ENCODE measurements at regions not wholly inside any gene's neighbourhood (a gene's known extent, or its start where the extent isn't known, plus 50 kb on each side); places are given as distances from the start of the nearest gene placed in this dataset.

DNA sequence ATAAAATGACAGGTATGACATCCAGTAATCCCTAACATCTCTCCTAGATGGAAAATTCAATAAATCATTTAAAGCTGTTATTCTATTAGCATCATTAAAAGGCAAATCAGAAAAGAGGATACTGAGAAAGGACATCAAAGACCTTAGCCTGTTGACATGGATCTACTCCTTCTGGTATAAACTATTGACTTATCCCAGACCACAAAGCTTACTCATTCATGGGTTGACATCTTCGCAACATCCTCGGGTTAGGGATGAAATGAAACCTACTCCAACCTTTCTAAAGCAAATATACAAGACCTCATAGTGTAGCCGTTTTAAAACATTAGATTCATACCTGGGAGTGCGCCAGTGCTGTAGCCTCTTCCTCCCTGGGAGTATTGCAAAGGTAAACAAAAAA lies 191.5 kb upstream of the BTG1 start:
- WGBS (ENCODE audit: low lambda C conversion rate) = 74% methylated on average over 4 of the region's 4 CpGs
- ChIA-PET POLR2A (no interaction called here), CTCF (interaction anchor here (1.0 kb wide), 1 partner anchor 13 kb away, joined by 3 read pairs; no protein-coding TSS in a partner anchor)
- H3K4me2 ChIP-seq = no peak overlapping the region
- no peak for TF ChIP-seq YY1 (IDR thresholded peaks at IDR 0.05; ENCODE audit: low read depth)
- TF ChIP-seq CHD2 (IDR thresholded peaks at IDR 0.05; ENCODE audit: low read length, partially characterized antibody) = no peak
- TF ChIP-seq, protein P1, sequence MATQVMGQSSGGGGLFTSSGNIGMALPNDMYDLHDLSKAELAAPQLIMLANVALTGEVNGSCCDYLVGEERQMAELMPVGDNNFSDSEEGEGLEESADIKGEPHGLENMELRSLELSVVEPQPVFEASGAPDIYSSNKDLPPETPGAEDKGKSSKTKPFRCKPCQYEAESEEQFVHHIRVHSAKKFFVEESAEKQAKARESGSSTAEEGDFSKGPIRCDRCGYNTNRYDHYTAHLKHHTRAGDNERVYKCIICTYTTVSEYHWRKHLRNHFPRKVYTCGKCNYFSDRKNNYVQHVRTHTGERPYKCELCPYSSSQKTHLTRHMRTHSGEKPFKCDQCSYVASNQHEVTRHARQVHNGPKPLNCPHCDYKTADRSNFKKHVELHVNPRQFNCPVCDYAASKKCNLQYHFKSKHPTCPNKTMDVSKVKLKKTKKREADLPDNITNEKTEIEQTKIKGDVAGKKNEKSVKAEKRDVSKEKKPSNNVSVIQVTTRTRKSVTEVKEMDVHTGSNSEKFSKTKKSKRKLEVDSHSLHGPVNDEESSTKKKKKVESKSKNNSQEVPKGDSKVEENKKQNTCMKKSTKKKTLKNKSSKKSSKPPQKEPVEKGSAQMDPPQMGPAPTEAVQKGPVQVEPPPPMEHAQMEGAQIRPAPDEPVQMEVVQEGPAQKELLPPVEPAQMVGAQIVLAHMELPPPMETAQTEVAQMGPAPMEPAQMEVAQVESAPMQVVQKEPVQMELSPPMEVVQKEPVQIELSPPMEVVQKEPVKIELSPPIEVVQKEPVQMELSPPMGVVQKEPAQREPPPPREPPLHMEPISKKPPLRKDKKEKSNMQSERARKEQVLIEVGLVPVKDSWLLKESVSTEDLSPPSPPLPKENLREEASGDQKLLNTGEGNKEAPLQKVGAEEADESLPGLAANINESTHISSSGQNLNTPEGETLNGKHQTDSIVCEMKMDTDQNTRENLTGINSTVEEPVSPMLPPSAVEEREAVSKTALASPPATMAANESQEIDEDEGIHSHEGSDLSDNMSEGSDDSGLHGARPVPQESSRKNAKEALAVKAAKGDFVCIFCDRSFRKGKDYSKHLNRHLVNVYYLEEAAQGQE (IDR thresholded peaks at IDR 0.05; ENCODE audit: low read depth, low read length) = no peak
- TF ChIP-seq EP300 (IDR thresholded peaks at IDR 0.05; ENCODE audit: borderline replicate concordance in 1 of 2, low read depth in 1 of 2, low read length in 1 of 2) = no peak
- no peak for TF ChIP-seq MXI1 (IDR thresholded peaks at IDR 0.05; ENCODE audit: low read depth, low read length)
- no peak for TF ChIP-seq SMC3 (IDR thresholded peaks at IDR 0.05; ENCODE audit: low read depth, low read length)
- no peak for TF ChIP-seq SIN3A (IDR thresholded peaks at IDR 0.05; ENCODE audit: borderline replicate concordance, low read depth, low read length)
- no peak for TF ChIP-seq RAD21 (IDR thresholded peaks at IDR 0.05; ENCODE audit: low read length)
- no peak for TF ChIP-seq MEF2A (IDR thresholded peaks at IDR 0.05; ENCODE audit: borderline replicate concordance, low read depth)
- TF ChIP-seq TAF1 (IDR thresholded peaks at IDR 0.05; ENCODE audit: borderline replicate concordance, low read depth, low read length) = no peak
- no peak for TF ChIP-seq FOSL2 (IDR thresholded peaks at IDR 0.05; ENCODE audit: borderline replicate concordance, low read depth)
- TF ChIP-seq USF2 (IDR thresholded peaks at IDR 0.05; ENCODE audit: borderline replicate concordance, low read depth, low read length) = no peak
- TF ChIP-seq, protein P2, sequence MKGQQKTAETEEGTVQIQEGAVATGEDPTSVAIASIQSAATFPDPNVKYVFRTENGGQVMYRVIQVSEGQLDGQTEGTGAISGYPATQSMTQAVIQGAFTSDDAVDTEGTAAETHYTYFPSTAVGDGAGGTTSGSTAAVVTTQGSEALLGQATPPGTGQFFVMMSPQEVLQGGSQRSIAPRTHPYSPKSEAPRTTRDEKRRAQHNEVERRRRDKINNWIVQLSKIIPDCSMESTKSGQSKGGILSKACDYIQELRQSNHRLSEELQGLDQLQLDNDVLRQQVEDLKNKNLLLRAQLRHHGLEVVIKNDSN (IDR thresholded peaks at IDR 0.05; ENCODE audit: borderline replicate concordance, low read depth) = no peak
- TF ChIP-seq ZBTB33 (IDR thresholded peaks at IDR 0.05; ENCODE audit: borderline replicate concordance, low read depth) = no peak
- no peak for TF ChIP-seq NFIC (IDR thresholded peaks at IDR 0.05; ENCODE audit: borderline replicate concordance)
- no peak for TF ChIP-seq TCF12 (IDR thresholded peaks at IDR 0.05)
- TF ChIP-seq TEAD4 (IDR thresholded peaks at IDR 0.05; ENCODE audit: borderline replicate concordance, insufficient read depth) = no peak
- no peak for TF ChIP-seq ELF1 (IDR thresholded peaks at IDR 0.05)
- no peak for TF ChIP-seq RXRA (IDR thresholded peaks at IDR 0.05; ENCODE audit: borderline replicate concordance, low read depth)
- H4K20me1 ChIP-seq (ENCODE audit: insufficient read depth) = no peaks in the 10 kb centered on the region
- H3K27ac ChIP-seq (ENCODE audit: low read depth in 2 of 2, low read length in 1 of 2) = no peak overlapping the region
- H3K9me3 ChIP-seq = no peaks in the 10 kb centered on the region
- H3K36me3 ChIP-seq (replicated peaks in 1 of 2; ENCODE audit: control insufficient read depth in 1 of 2, insufficient read depth in 2 of 2, low read length in 1 of 2) = no peaks in the 10 kb centered on the region
- no peaks in the 10 kb centered on the region for H3K27me3 ChIP-seq (ENCODE audit: insufficient read depth)
- DNase-seq = no peak
- no peaks in the 10 kb centered on the region for H3K79me2 ChIP-seq (ENCODE audit: insufficient read depth)
- H3K4me1 ChIP-seq (ENCODE audit: control insufficient read depth in 1 of 2, insufficient read depth in 2 of 2, low read depth in 1 of 2, low read length in 1 of 2) = peaks cover 0 to 9% of the 10 kb centered on the region in 2 experiments; a peak in 2 of 4 replicates
- H3K9me2 ChIP-seq = no peaks in the 10 kb centered on the region
- H2AFZ ChIP-seq (ENCODE audit: low read depth) = no peak overlapping the region
- no peak overlapping the region for H3K9ac ChIP-seq
- H3F3A ChIP-seq (replicated peaks; ENCODE audit: insufficient read depth) = no peaks in the 10 kb centered on the region
- no peak overlapping the region for H3K4me3 ChIP-seq (ENCODE audit: low read depth in 2 of 2, low read length in 1 of 2)
